ENCODE measurements at regions not wholly inside any gene's neighbourhood (a gene's known extent, or its start where the extent isn't known, plus 50 kb on each side); places are given as distances from the start of the nearest gene placed in this dataset.

GRCh38 chr5:97842687-97843086 is 659.6 kb upstream of the RIOK2 start:
- no peak for DNase-seq

GRCh38 chr5:97844797-97845196 is 661.8 kb upstream of the RIOK2 start:
- DNase-seq, result no peak

- DNase-seq, result no peak
These were observed 663.6 kb upstream of the RIOK2 start for GRCh38 chr5:97846643-97847042.

- no peak for DNase-seq
These were observed 665.0 kb upstream of the RIOK2 start for GRCh38 chr5:97847920-97848631.

GRCh38 chr5:97851036-97851435 is 668.0 kb upstream of the RIOK2 start:
- DNase-seq, result no peak

GRCh38 chr5:97854871-97855762 is 672.1 kb upstream of the RIOK2 start:
- no peak for DNase-seq

GRCh38 chr5:97874491-97874890 is 691.4 kb upstream of the RIOK2 start:
- no peak for DNase-seq

- no peak for DNase-seq
These were observed 693.2 kb upstream of the RIOK2 start for GRCh38 chr5:97876272-97876671.

- DNase-seq, result no peak
These were observed 694.5 kb upstream of the RIOK2 start for GRCh38 chr5:97877588-97877987.

- DNase-seq, result no peak
These were observed 705.4 kb upstream of the RIOK2 start for GRCh38 chr5:97888439-97888838.

- no peak for DNase-seq
These were observed 708.9 kb upstream of the RIOK2 start for GRCh38 chr5:97891971-97892370.

GRCh38 chr5:97903742-97904141 is 720.7 kb upstream of the RIOK2 start:
- DNase-seq, result no peak

GRCh38 chr5:97906135-97906534 is 723.1 kb upstream of the RIOK2 start:
- no peak for DNase-seq

- no peak for DNase-seq
These were observed 724.8 kb upstream of the RIOK2 start for GRCh38 chr5:97907646-97908400.

GRCh38 chr5:97909541-97909940 is 726.5 kb upstream of the RIOK2 start:
- no peak for DNase-seq

GRCh38 chr5:97914483-97914882 is 731.4 kb upstream of the RIOK2 start:
- DNase-seq, result no peak

GRCh38 chr5:97915106-97915505 is 732.1 kb upstream of the RIOK2 start:
- no peak for DNase-seq

GRCh38 chr5:97918057-97918456 is 735.0 kb upstream of the RIOK2 start:
- no peak for DNase-seq

- peak; percentile 52 for DNase-seq
These were observed 735.6 kb upstream of the RIOK2 start for GRCh38 chr5:97918620-97919019.

GRCh38 chr5:97919719-97920118 is 736.7 kb upstream of the RIOK2 start:
- DNase-seq, result peak; percentile 39

GRCh38 chr5:97922776-97923175 is 739.7 kb upstream of the RIOK2 start:
- no peak for DNase-seq

- no peak for DNase-seq
These were observed 740.4 kb upstream of the RIOK2 start for GRCh38 chr5:97923496-97923895.

- DNase-seq, result no peak
These were observed 741.0 kb upstream of the RIOK2 start for GRCh38 chr5:97923997-97924396.
